HG03196 (cell line): ENCODE measurements at regions not wholly inside any gene's neighbourhood (a gene's known extent, or its start where the extent isn't known, plus 50 kb on each side); places are given as distances from the start of the nearest gene placed in this dataset.

Experiments
- ATAC-seq: cut with Tn5 transposase; IDR thresholded peaks from one replicate; pipeline ENCODE4 v1.9.1; 2021; ENCODE audit not compliant: unreplicated experiment

DNA sequence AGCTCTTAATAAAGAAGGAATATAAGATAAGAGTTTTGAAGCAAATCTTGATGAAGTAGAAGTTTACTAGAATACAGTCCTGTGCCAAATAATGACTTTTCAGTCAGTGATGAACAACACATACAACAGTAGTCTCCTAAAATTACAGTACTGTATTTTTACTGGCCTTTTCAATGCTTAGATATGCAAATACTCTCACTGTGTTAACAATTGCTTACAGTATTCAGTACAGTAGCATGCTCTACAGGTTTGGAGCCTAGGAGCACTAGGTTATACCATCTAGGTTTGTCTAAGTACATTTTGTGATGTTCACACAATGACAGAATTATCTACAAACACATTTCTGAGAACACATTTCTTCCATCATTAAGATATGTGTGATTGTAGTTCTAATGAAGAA, 316.7 kb upstream of the KLHL1 start:
- ATAC-seq: no peak

GRCh38 chr13:70424428-70424827, 316.2 kb upstream of the KLHL1 start:
- no peak for ATAC-seq

- ATAC-seq: no peak
These were observed 306.9 kb upstream of the KLHL1 start for GRCh38 chr13:70415136-70415535.

DNA sequence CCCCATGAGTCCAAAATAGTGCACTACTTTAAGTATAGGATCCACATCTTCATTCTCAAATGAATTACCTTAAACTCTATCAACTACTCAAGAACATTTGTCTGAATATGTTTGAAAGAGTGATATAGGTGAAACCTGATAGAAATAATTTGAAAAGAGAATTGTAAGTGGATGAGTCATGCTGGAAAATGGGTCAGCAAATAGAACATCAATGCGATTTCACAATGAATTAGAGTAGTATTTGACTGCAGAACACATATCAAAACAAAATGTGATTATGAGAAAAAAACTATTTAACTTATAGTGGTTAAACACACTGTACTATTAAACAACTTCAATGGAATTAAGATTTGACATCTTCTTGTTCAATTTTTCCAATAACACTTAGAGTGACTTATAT, 300.6 kb upstream of the KLHL1 start:
- no peak for ATAC-seq

DNA sequence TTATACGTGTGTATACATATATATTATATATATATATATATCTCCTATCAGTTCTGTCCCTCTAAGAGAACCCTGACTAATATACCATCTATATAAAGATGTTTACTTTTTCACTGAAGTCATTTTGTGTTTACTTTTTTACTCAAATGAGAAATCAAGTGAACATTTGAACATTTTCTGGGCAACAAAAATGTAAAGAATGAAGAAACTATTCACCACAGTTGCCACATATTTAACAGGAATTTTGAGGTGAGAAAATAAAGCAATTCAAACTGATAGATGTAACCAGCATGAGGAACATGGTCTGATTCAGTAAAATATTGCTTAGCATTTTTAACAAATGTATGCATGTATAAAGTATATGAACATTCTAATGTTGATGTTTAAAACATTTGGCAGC, 299.2 kb upstream of the KLHL1 start:
- no peak for ATAC-seq

DNA sequence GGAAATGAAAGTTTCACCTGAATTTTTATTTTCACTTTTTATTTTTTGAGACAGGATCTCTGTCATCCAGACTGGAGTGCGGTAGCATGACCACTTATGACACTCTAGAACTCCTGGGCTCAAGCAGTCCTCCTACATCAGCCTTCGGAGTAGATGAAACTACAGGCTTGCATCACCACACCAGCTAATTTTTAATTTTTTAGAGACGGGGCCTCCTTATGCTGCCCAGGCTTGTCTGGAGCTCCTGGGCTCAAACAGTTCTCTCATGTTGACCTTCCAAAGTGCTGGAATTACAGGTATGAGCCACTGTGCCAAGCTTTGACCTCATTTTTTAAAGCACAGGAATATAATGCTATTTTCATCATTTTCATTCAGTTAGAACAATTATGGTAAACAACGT, 297.0 kb upstream of the KLHL1 start:
- no peak for ATAC-seq

DNA sequence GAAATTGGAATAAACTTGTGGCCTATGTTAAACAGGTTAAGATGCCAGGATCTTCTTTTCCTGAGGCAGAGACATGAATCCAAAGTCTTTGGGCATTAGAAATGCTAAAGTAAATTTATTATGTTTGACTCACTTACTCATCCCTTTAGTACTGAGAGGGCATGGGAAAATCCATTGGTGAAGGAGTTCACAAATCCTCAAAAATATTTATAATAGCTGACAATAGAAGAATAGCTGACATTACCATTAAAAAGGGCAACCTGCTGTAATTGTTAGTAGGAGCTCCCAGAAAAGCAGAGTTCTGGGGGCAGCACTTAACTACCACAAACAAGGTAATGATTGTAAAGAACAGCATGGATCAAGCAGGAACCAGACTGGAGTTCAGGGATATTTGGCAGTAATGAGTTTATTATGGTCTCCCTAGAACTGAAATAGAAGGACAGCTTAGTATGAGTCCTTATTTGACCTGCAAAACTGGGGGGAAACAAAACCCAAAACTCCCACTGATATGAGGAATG, 285.8 kb upstream of the KLHL1 start:
- no peak for ATAC-seq

DNA sequence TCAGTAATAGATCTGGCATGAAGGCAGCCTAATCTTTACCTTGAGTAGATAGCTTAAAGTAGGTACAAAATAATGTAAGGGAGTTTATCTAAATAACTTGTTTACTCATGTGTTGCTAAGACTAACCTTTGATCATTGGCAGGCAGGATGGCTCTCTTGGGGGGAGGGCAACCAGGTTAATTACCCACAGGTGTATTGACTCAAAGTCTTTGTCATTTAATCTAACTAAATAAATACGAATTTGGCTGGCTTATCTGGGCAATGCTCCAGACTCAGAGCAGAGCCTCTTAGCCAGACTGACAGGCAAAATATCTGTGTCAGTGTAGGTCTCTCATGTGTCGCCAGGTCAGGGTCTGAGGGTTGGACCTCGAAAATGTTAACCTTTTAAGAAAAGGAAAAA, 283.4 kb upstream of the KLHL1 start:
- ATAC-seq: no peak

- no peak for ATAC-seq
These were observed 282.7 kb upstream of the KLHL1 start for GRCh38 chr13:70390968-70391367.

GRCh38 chr13:70390064-70390463, 281.8 kb upstream of the KLHL1 start:
- ATAC-seq: no peak

DNA sequence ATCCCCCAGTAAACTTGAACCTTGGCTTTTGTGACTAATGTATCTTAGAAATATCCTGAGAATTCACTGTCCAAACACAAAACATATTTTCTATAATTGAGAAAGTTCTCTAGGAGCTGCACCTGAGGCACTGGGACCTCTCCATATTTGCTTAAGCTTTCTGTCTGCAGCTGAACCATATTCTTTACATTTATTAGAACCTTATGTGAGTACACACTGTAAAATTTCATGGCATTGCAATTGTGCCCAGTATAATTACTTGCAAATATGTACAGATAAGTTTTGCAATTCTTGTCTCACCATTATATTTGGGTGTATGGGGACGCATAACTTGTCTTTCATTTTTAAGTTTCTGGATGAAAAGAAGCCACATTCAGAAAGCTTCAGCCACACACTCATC, 280.7 kb upstream of the KLHL1 start:
- ATAC-seq: no peak

- ATAC-seq: no peak
These were observed 278.7 kb upstream of the KLHL1 start for GRCh38 chr13:70386919-70387318.

DNA sequence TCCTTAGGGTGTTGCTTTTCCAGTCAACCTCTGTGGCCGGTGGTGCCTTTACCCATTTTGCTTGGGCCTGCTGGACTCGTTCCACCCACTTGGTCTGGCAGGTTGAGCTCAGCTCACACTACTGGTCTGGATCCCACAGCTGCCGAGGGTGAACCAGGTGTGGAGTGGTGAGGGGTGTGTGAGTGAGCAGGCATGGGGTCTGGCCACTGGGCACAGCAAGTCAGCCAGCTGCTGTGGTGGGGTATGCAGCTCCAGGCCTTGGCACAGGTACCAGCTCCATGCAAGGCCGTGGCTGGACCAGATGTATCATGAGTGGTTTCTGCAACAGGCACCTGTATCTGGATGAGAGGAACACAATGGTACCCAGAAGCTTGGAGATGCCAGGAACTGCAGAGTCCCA, 277.6 kb upstream of the KLHL1 start:
- no peak for ATAC-seq

DNA sequence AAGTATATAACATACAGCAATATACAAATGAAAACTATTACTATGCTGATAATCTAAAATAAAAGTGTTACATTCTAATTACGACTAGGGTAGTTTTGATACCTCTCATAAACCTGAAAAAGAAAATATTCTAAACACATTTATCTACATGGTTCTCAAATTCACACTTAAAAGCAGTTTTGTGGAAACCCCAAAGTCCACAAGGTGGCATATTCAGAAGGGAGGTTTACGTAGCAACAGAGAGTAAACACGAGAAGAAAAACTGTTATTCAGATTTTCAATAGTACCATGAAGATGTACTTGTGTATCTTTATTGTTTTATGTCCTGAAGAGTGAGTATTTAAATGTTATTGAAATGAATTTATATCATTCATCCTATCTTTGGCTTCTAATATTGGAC, 275.9 kb upstream of the KLHL1 start:
- ATAC-seq: no peak

GRCh38 chr13:70380809-70381208, 272.6 kb upstream of the KLHL1 start:
- ATAC-seq: no peak

DNA sequence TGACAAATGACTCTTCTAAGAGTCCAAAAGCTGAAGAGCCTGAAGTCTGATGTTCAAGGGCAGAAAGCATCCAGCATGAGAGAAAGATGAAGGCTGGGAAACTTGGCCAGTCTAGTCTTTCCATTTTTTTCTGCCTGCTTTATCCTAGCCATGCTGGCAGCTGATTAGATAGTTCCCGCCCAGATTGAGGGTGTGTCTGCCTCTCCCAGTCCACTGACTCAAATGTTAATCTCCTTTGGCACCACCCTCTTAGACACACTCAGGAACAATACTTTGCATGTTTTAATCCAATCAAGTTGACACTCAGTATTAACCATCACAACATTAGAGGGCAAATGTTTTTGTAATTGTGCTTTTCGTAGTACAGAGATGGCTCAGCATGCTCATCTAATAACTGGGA, 267.5 kb upstream of the KLHL1 start:
- ATAC-seq: no peak

GRCh38 chr13:70370924-70371323, 262.7 kb upstream of the KLHL1 start:
- no peak for ATAC-seq

- no peak for ATAC-seq
These were observed 258.5 kb upstream of the KLHL1 start for GRCh38 chr13:70366720-70367119.

- ATAC-seq: no peak
These were observed 255.7 kb upstream of the KLHL1 start for GRCh38 chr13:70363991-70364390.

DNA sequence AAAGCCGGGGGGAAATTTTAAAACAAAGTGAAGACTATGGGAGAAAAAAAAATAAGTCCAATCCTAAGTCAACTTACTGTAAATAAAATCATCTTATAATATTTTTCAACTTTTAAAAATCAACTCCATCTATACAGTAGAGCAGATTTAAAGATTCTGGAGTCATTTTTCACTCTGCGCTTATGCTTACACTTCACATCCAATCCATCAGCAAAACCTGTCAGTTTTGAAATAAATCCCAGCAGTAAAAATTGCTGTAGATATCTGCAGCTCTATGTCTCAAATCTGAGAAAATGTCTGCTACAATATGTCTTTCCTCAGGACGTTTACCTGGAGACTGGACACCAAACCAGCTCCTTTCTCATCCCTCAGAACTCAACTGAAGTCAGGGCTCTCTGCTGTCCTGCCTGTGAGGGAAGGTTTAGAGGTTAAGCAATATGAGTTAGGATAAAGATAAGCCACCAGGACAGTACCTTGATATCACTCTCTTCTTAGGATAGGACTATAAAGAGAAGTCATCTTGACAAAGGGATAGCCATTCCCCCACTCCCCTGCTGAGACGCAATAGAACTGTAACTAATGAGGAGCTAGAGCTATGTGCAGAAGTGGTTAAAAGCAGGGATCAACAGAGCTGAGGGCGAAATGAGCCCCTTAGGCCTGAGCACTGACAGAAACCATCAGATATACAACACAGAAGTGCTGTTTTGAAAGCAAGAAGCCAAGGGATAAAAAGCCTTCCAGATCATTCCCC, 254.7 kb upstream of the KLHL1 start:
- no peak for ATAC-seq

DNA sequence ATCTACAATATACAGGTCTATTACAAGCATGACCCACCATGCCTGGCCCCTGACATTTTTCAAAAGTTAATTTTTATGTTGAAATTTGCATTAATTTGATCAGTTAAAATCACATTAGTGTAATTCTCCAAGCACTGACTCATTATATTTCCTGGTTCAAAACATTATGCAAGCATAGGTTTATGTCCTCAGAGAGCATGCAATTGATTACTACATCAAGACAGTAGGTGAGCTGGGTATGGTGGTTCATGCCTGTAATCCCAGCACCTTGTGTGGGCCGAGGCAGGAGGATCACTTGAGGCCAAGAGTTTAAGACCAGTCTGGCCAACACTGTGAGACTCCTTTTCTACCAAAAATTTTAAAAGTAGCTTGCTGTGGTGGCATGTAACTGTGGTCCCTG, 248.8 kb upstream of the KLHL1 start:
- no peak for ATAC-seq

GRCh38 chr13:70353096-70353495, 244.8 kb upstream of the KLHL1 start:
- no peak for ATAC-seq

DNA sequence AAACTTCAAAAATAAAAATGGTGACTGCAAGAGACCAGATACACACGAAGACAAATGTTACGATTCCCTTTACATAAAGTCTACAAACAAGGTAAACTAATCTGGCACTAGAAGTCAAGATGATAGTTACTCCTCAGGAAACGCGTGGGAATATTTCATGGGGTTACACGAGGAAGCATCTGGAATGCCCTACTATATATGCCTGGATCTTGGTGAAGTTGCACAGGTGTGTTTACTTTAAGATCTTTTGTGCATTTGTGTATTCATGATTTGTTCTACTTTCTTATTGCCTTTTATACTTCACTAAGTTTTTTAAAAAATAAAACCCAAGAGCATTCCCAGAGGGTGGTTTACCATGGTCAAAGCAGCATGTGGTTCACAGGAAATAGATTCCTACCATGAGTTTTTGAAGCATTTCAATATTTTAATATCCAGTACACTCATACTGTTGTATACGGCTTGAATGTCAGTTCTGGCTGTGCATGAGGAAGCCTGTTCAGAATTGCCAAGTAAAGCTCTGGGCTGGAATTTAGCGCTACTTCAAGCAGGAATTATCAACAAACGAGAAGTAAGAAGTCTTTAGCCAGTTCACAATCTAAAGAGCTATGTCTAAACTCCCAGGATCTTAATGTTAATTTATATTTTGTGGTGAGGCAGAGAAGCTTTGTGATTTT, 239.8 kb upstream of the KLHL1 start:
- no peak for ATAC-seq
